SKM-1 (cell line): ENCODE measurements at regions not wholly inside any gene's neighbourhood (a gene's known extent, or its start where the extent isn't known, plus 50 kb on each side); places are given as distances from the start of the nearest gene placed in this dataset.
"Not testable (repeated sequence)": the region's sequence is repeated elsewhere in the genome, so short reads cannot be mapped to it uniquely, and the experiment has no call there.

Source experiments
- DNase-seq: peaks from one replicate; lab custom pipeline; 2025; ENCODE audit not compliant: unreplicated experiment; lab: John Stamatoyannopoulos, UW

GRCh38 chr2:107745100-107745499 lies 81.6 kb upstream of the RGPD4 start:
- no peak for DNase-seq

- not testable (repeated sequence) for DNase-seq
Observed at GRCh38 chr2:107746552-107747198, 80.0 kb upstream of the RGPD4 start.

- DNase-seq = not testable (repeated sequence)
Observed at GRCh38 chr2:107747199-107747963, 79.3 kb upstream of the RGPD4 start.

- no peak for DNase-seq
Observed at GRCh38 chr2:107747964-107748583, 78.6 kb upstream of the RGPD4 start.

GRCh38 chr2:107751936-107752335 lies 74.8 kb upstream of the RGPD4 start:
- DNase-seq = no peak

- not testable (repeated sequence) for DNase-seq
Observed at GRCh38 chr2:107753806-107754205, 72.9 kb upstream of the RGPD4 start.

- DNase-seq = no peak
Observed at GRCh38 chr2:107757223-107757622, 69.5 kb upstream of the RGPD4 start.

GRCh38 chr2:107760620-107761364 lies 65.9 kb upstream of the RGPD4 start:
- no peak for DNase-seq

GRCh38 chr2:107772353-107772752 lies 54.3 kb upstream of the RGPD4 start:
- no peak for DNase-seq

- no peak for DNase-seq
Observed at GRCh38 chr2:107775211-107775610, 51.5 kb upstream of the RGPD4 start.

GRCh38 chr2:107775791-107776190 lies 50.9 kb upstream of the RGPD4 start:
- no peak for DNase-seq

- DNase-seq = no peak
Observed at GRCh38 chr2:107776362-107776761, 50.3 kb upstream of the RGPD4 start.
